Epithelial cell of esophagus (primary cell): ENCODE measurements at regions not wholly inside any gene's neighbourhood (a gene's known extent, or its start where the extent isn't known, plus 50 kb on each side); places are given as distances from the start of the nearest gene placed in this dataset.

Experiments used
- DNase-seq: peaks from one replicate; pipeline ENCODE4 v3.0.0; 2010; ENCODE audit warnings: low read depth
- H3K4me3 ChIP-seq: 2 replicates; pipeline ENCODE4 v1.5.1; 2011; ENCODE audit warnings: mild to moderate bottlenecking, low read length, control low read depth
- TF ChIP-seq, protein P1 (sequence below): IDR thresholded peaks from 2 replicates; pipeline ENCODE4 v1.5.1; 2011; ENCODE audit warnings: low read depth, mild to moderate bottlenecking, low read length, control low read depth, inconsistent platforms; ENCODE audit not compliant: insufficient read depth; ENCODE audit errors: missing control alignments

DNA sequence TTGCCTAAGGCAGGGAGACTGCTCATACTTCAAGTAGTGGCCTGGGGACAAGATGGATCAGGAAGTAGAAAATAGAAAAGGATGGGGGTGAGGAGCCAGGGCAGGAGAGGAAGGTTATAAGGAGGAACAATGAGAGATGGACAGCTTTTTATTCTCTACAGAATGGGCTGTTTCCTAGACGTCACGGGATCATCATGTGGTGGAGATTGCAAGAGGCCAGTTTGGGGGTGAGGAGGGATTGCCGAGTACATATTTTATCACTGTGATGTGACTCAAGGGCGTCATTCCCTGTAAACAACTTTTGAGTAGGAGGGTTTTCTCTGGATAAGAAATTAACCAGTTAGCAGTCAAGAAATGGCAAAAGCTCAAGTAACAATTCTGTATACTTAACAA is 406.3 kb downstream of the ETS1 start:
- no peak for DNase-seq
- TF ChIP-seq, protein P1, sequence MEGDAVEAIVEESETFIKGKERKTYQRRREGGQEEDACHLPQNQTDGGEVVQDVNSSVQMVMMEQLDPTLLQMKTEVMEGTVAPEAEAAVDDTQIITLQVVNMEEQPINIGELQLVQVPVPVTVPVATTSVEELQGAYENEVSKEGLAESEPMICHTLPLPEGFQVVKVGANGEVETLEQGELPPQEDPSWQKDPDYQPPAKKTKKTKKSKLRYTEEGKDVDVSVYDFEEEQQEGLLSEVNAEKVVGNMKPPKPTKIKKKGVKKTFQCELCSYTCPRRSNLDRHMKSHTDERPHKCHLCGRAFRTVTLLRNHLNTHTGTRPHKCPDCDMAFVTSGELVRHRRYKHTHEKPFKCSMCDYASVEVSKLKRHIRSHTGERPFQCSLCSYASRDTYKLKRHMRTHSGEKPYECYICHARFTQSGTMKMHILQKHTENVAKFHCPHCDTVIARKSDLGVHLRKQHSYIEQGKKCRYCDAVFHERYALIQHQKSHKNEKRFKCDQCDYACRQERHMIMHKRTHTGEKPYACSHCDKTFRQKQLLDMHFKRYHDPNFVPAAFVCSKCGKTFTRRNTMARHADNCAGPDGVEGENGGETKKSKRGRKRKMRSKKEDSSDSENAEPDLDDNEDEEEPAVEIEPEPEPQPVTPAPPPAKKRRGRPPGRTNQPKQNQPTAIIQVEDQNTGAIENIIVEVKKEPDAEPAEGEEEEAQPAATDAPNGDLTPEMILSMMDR, result no peak
- H3K4me3 ChIP-seq, result no peak overlapping the region

DNA sequence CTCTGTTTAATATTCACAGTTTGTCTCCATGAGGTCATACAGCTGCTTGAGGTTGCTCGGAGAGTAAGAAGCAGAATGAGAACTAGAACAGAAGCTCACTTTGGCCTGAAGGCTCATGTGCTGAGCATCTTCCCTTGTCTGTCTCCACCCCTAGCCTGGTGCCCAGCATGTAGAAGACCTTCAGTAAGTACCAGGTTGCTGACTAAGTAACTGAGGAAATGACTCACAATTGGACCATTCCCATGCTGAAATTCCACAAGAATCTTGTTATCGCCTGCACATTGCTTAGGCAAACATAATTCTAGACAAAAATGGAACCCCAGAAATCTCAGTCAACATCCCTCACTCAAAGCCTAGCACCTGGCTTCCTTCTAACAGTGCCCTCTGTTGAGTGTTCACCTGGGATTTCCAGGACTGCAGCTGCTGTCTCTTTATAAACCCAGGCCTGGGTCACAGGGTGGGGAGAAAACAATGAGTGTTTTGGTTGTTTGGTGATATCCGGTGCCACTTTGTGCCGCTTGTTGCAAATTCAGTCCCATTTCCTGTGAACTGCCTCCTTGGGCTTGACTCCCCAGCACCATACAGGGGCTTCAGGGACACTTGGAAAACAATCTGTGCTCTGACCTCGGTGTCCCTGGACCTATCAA is 406.8 kb downstream of the ETS1 start:
- peak; percentile 91 for DNase-seq
- TF ChIP-seq, protein P1, result no peak
- H3K4me3 ChIP-seq, result no peak overlapping the region

DNA sequence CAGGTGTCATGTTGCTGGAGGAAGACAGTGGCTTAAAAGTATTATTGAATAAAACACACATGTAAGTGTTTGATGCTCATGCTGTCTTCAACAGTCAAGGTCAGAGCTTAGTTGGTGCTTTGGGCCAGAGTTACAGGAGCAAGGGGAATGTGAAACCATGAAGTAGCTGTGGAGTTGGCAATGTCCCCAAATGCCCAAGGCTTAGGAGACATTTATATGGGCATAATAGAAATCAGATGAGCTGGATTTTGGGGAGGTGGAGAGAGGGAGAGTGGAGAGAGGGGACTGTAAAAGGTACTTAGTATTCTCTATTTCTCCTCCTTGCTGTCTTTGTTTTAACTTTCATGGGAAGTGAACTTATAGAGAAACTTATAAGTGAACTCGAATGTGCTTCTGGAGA is 407.8 kb downstream of the ETS1 start:
- TF ChIP-seq, protein P1, result no peak
- DNase-seq, result no peak
- no peak overlapping the region for H3K4me3 ChIP-seq

DNA sequence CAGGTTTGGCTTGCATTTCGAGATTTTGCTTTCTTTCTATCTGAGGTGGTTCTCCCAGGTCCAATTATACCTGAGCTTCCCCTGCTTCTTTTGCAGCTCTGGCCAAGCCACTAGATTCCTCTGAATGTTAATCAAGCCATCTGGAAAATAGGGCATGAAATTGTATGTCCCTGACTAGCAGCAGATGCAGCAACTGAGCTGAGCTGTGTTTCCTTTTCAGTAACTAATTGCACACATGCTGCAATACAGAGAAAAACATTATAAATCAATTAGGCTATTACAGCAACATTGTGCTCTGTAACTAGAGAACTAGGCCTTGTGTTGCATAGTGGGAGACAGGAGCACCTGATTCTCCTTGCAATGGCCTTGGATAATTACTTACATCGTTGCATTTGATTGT is 408.3 kb downstream of the ETS1 start:
- H3K4me3 ChIP-seq, result no peak overlapping the region
- DNase-seq, result no peak
- TF ChIP-seq, protein P1, result no peak

DNA sequence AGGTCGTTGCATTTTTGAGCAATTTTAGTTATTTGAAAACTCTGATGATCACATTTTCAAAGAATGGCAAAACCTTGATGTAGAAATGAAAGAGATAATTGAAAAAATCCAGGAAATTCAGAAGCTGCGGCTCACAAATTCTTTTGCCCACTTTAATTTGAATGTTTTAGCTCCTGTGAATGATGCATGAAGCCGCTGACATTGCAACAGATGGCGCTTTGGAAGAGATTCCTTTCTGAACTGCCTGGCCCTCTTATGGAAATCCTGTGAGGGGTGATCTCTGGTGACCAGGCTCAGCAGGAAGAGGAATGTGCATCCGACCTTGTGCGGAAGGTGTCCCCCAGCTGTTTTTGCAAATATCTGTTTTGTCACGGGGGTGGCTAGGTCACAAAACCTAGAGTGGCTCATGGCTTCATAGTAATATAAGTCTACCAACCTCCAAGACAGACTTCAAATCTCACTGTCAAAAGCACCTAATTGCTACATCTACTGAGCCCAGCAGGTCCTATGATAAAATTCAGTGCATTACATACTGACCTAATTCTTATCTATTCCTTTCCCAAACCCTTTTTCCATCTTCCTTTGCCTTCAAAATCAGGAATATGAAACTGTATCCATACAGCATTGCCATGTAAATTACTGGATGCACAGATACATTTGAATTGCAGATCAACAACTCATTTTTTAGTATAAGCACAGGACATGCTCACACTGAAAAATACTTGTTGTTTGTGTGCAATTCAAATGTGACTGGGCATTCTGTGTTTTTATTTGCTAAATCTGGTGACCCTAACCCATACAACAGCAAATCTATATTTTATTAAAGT is 412.7 kb downstream of the ETS1 start:
- H3K4me3 ChIP-seq, result no peak overlapping the region
- TF ChIP-seq, protein P1, result no peak
- no peak for DNase-seq

DNA sequence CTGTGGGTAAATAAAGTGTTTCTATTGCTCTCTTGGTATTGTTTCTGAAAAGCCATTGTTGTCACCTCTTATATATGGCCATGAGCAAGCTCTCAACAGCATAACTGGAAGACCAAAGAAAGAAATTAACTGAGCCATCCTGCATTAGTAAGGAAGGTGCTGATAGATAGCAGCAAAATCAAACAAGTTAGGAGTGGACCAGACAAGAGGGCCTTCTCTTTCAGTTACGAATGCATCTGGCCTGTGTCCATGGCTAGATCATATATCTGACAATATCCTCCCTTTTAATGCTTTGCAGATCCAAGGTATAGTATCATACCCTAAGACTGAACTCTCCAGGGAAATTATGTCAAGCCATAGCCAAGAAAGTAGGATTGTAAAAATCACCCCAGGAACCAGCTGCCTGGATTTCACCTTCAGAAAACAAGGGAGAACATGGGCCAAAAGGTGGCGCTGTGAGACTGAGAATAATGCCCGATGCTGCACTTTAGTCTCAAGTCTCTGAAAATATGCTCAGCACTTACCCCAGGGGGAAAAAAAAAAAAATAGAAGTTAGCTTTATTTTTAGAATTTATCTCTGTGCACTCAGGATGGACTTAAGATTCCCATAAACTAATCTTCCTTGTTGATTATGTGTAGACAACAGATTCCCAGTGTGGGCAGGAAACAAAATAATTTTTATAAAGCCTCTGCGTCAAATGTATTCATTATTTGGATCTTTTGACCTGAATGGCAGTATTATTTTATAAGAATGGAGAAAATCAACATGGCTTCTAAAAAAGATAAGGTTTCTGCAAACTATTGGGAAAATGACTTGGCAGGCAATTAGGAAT is 415.1 kb downstream of the ETS1 start:
- peak; percentile 88 for DNase-seq
- no peak overlapping the region for H3K4me3 ChIP-seq
- TF ChIP-seq, protein P1, result peak; percentile 82
